Spinal cord (tissue), 9 donors: ENCODE measurements at regions not wholly inside any gene's neighbourhood (a gene's known extent, or its start where the extent isn't known, plus 50 kb on each side); places are given as distances from the start of the nearest gene placed in this dataset.
A peak's percentile ranks its signal among the peaks of the same experiment; 100 is the strongest.

Source experiments
- DNase-seq, 6 donors: peaks; one replicate each; pipeline versions ENCODE4 v3.0.0 to v3.0.0-alpha.2; 2013 to 2015; ENCODE audit warnings: low spot score in 6 of 6, low read depth in 4 of 6
- H3K27ac ChIP-seq: one replicate; pipeline ENCODE4 v1.5.1; 2013; ENCODE audit warnings: low read depth, low read length, control low read depth
- H3K27me3 ChIP-seq: one replicate; pipeline ENCODE4 v1.6.1; 2013; ENCODE audit warnings: low read length; ENCODE audit not compliant: control insufficient read depth, insufficient read depth
- H3K36me3 ChIP-seq: one replicate; pipeline ENCODE4 v1.6.1; 2013; ENCODE audit warnings: low read length; ENCODE audit not compliant: control insufficient read depth, insufficient read depth
- H3K4me1 ChIP-seq: one replicate; pipeline ENCODE4 v1.6.1; 2013; ENCODE audit warnings: low read length; ENCODE audit not compliant: control insufficient read depth, insufficient read depth
- H3K4me3 ChIP-seq: one replicate; pipeline ENCODE4 v1.5.1; 2013; ENCODE audit warnings: low read depth, low read length, control low read depth
- H3K9me3 ChIP-seq: one replicate; pipeline ENCODE4 v1.6.1; 2013; ENCODE audit warnings: low read length; ENCODE audit not compliant: control insufficient read depth, insufficient read depth
- WGBS: methylation state at CpG from one replicate; pipeline ENCODE4 v1.1.5; 2013; ENCODE audit warnings: missing lambda C conversion rate; ENCODE audit not compliant: insufficient coverage; 5-methylcytosine and 5-hydroxymethylcytosine counted together
- donor health status: healthy.

GRCh38 chr18:11274144-11274794, 124.9 kb upstream of the PIEZO2 start:
- DNase-seq = no peak
- Histone ChIP-seq H3K4me1 (no peaks in the 10 kb centered on the region), H3K27ac (no peak overlapping the region), H3K36me3 (no peaks in the 10 kb centered on the region), H3K4me3 (no peak overlapping the region), H3K9me3 (no peaks in the 10 kb centered on the region), H3K27me3 (no peaks in the 10 kb centered on the region)
- 92% methylated on average over 3 of the region's 6 CpGs for WGBS

DNA sequence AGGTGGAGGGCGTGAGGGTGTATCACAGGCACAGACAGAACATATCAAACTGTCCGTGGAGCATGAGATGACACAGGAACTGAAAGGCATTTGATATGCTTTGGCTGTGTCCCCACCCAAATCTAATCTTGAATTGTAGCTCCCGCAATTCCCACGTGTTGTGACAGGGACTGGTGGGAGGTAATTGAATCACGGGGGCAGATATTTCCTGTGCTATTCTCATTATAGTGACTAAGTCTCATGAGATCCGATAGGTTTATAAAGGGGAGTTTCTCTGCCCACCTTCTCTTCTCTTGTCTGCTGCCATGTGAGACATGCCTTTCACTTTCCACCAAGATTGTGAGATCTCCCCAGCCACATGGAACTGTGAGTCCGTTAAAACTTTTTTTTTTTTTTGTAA, 123.1 kb upstream of the PIEZO2 start:
- Histone ChIP-seq H3K36me3 (no peaks in the 10 kb centered on the region), H3K27ac (no peak overlapping the region), H3K4me1 (peaks cover 3% of the 10 kb centered on the region), H3K27me3 (no peaks in the 10 kb centered on the region), H3K4me3 (no peak overlapping the region), H3K9me3 (no peaks in the 10 kb centered on the region)
- 92% methylated on average over 6 of the region's 7 CpGs for WGBS
- DNase-seq = no peak

- Histone ChIP-seq H3K36me3 (no peaks in the 10 kb centered on the region), H3K4me3 (no peak overlapping the region), H3K27ac (no peak overlapping the region), H3K4me1 (peaks cover 3% of the 10 kb centered on the region), H3K9me3 (no peaks in the 10 kb centered on the region), H3K27me3 (no peaks in the 10 kb centered on the region)
- WGBS = no CpG with 5 or more reads among the region's 3 CpGs
- DNase-seq = no peak
Observed at GRCh38 chr18:11271954-11272353, 122.6 kb upstream of the PIEZO2 start.

DNA sequence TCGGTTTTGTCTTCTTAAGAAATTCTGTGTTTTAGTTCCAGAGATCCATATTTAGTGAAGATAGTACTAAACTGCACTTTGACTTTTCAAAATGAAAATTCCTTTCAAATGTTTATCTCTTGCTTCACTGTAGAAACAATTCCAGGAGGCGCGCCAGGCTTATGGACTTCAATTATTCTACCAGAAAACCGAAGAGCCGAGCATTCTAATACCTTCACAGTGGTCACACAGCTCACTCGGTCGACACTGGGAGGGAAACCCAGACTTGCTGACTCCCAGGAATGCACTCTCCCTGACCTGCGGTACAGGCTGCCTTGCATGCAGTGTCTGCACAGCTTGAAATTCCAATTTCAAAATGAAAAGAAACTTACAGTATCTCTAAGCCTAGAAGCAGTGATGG, 119.9 kb upstream of the PIEZO2 start:
- Histone ChIP-seq H3K27me3 (no peaks in the 10 kb centered on the region), H3K9me3 (no peaks in the 10 kb centered on the region), H3K4me3 (no peak overlapping the region), H3K4me1 (peaks cover 3% of the 10 kb centered on the region), H3K36me3 (no peaks in the 10 kb centered on the region), H3K27ac (peak overlapping the region; percentile 33)
- peak in 1 of 6 donors; percentile 50 for DNase-seq
- WGBS = 49% methylated on average over 6 of the region's 8 CpGs

DNA sequence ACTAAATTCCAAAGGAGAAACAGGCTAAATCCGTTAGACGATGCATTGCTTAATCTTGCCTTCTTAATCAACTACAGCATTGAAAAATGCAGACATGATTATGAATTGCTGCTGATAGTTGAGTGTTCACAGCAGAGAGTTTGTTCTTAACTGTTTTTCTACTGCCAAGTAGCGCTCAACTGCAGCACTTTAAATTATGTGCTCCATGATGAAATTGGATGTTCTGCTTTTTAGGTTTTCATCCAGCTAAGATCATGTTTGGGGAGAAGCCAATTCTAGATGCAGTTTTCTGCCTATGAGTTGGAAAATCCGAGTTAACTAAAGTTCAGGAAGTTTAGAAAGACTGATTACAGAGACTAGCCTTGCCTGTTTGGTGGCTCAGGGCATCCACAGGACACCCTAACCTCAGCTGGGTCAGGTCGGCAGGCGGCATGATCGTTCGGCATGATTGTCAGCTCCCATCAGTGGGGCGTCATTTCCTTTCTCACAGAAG, 119.4 kb upstream of the PIEZO2 start:
- Histone ChIP-seq H3K9me3 (no peaks in the 10 kb centered on the region), H3K27me3 (no peaks in the 10 kb centered on the region), H3K36me3 (no peaks in the 10 kb centered on the region), H3K4me3 (no peak overlapping the region), H3K4me1 (peaks cover 3% of the 10 kb centered on the region), H3K27ac (peak overlapping the region; percentile 33)
- 67% methylated on average over 2 of the region's 9 CpGs for WGBS
- peak in 2 of 6 donors; percentile 60 to 80 for DNase-seq

- no peaks in the 10 kb centered on the region for H3K27me3 ChIP-seq
- no peak for DNase-seq
- H3K36me3 ChIP-seq = no peaks in the 10 kb centered on the region
- peak overlapping the region; percentile 57 for H3K27ac ChIP-seq
- no peak overlapping the region for H3K4me3 ChIP-seq
- no CpG with 5 or more reads among the region's 2 CpGs for WGBS
- no peaks in the 10 kb centered on the region for H3K9me3 ChIP-seq
- H3K4me1 ChIP-seq = peaks cover 3% of the 10 kb centered on the region
Observed at GRCh38 chr18:11268153-11268552, 118.8 kb upstream of the PIEZO2 start.

GRCh38 chr18:11266781-11267480, 117.6 kb upstream of the PIEZO2 start:
- Histone ChIP-seq H3K36me3 (no peaks in the 10 kb centered on the region), H3K4me3 (no peak overlapping the region), H3K27ac (peak overlapping the region; percentile 57), H3K27me3 (no peaks in the 10 kb centered on the region), H3K9me3 (no peaks in the 10 kb centered on the region), H3K4me1 (peaks cover 3% of the 10 kb centered on the region)
- peak in 1 of 6 donors; percentile 41 for DNase-seq
- 79% methylated on average over 8 of the region's 10 CpGs for WGBS

GRCh38 chr18:11261486-11261885, 112.1 kb upstream of the PIEZO2 start:
- Histone ChIP-seq H3K9me3 (no peaks in the 10 kb centered on the region), H3K4me3 (no peak overlapping the region), H3K36me3 (no peaks in the 10 kb centered on the region), H3K4me1 (peaks cover 2% of the 10 kb centered on the region), H3K27ac (no peak overlapping the region), H3K27me3 (no peaks in the 10 kb centered on the region)
- no CpG with 5 or more reads among the region's 2 CpGs for WGBS
- peak in 1 of 6 donors; percentile 73 for DNase-seq

DNA sequence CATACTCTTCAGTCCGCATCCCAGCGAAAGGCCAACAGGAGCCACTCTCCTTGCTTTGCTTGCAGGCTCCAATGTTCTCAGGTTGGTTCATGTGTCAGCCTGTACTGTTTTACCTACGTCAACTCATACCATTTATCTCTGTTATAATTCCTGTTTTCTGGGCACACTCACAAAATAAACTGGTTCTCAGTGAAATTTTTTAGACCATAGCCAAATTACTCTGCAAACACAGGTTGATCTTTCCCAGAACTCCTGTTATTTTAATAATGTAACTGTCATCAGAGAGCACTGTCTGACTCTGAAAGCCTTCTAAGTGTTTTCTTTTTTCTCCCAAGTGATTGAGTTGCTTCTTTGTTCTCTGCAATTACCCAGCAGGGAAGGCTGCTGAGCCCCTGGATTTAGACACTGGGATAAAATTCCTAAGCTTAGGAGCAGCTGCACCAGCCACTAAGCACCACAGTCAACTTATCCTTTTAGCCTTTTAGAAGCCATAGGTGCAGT, 111.6 kb upstream of the PIEZO2 start:
- Histone ChIP-seq H3K27ac (peak overlapping the region; percentile 35), H3K4me1 (peaks cover 2% of the 10 kb centered on the region), H3K36me3 (no peaks in the 10 kb centered on the region), H3K27me3 (no peaks in the 10 kb centered on the region), H3K9me3 (no peaks in the 10 kb centered on the region), H3K4me3 (no peak overlapping the region)
- WGBS = 52% methylated on average over 3 of the region's 3 CpGs
- DNase-seq = peak in 2 of 6 donors; percentile 77 to 78
